H1 (cell line): ENCODE measurements at regions not wholly inside any gene's neighbourhood (a gene's known extent, or its start where the extent isn't known, plus 50 kb on each side); places are given as distances from the start of the nearest gene placed in this dataset.

Experiments used
- BACH1 ChIP-seq: IDR thresholded peaks from 2 replicates; pipeline ENCODE4 v1.6.1; 2012; ENCODE audit warnings: low read length, improper control_type of control experiment
- BCL11A ChIP-seq, 2 experiments: IDR thresholded peaks; one replicate each; pipeline ENCODE4 v1.6.1; 2011; ENCODE audit warnings: low read depth in 2 of 2, low read length in 2 of 2, mild to moderate bottlenecking in 2 of 2
- CBX5 ChIP-seq: fragments of 300-800, 300-1000 bp; sonication (generic); IDR thresholded peaks from 2 replicates; pipeline ENCODE4 v1.7.1; 2016; ENCODE audit warnings: antibody characterized with exemption, low read length, low read depth
- CBX8 ChIP-seq: fragments of 300-800, 300-1000 bp; sonication (generic); IDR thresholded peaks from 2 replicates; pipeline ENCODE4 v1.7.1; 2016; ENCODE audit warnings: low read depth, low read length, borderline replicate concordance
- SRF ChIP-seq: IDR thresholded peaks from 2 replicates; pipeline ENCODE4 v1.6.1; 2011; ENCODE audit warnings: mild to moderate bottlenecking, low read depth, low read length, moderate library complexity
- TAF7 ChIP-seq: optimal IDR thresholded peaks from 2 replicates; pipeline ENCODE3; 2011; ENCODE audit warnings: low read depth, mild to moderate bottlenecking, inconsistent platforms, low read length, moderate library complexity, borderline replicate concordance
- TBP ChIP-seq: IDR thresholded peaks from 2 replicates; pipeline ENCODE4 v1.6.1; 2011; ENCODE audit warnings: low read depth, low read length, improper control_type of control experiment

- TF ChIP-seq BCL11A (IDR thresholded peaks at IDR 0.05; ENCODE audit: low read depth in 2 of 2, low read length in 2 of 2), result no peak
- no peak for TF ChIP-seq SRF
- TF ChIP-seq TAF7, result no peak
- no peak for TF ChIP-seq CBX8
- TF ChIP-seq CBX5, result no peak
- TF ChIP-seq BACH1, result no peak
- no peak for TF ChIP-seq TBP
Measured at GRCh38 chr2:18650221-18650620, 60.9 kb upstream of the NT5C1B start (continued).
